NOMO-1 (cell line): ENCODE measurements at regions not wholly inside any gene's neighbourhood (a gene's known extent, or its start where the extent isn't known, plus 50 kb on each side); places are given as distances from the start of the nearest gene placed in this dataset.
"Not testable (repeated sequence)": the region's sequence is repeated elsewhere in the genome, so short reads cannot be mapped to it uniquely, and the experiment has no call there.

Source experiments
- DNase-seq, 2 experiments: peaks; one replicate each; lab custom pipeline; 2025; ENCODE audit not compliant: unreplicated experiment in 2 of 2; lab: John Stamatoyannopoulos, UW

GRCh38 chr5:176060472-176061268 lies 92.6 kb upstream of the THOC3 start:
- not testable (repeated sequence) for DNase-seq

- DNase-seq = not testable (repeated sequence)
These were observed 93.1 kb upstream of the THOC3 start for GRCh38 chr5:176061269-176061622.

- not testable (repeated sequence) for DNase-seq
These were observed 93.5 kb upstream of the THOC3 start for GRCh38 chr5:176061660-176062059.

- DNase-seq = not testable (repeated sequence)
These were observed 98.3 kb upstream of the THOC3 start for GRCh38 chr5:176066262-176066945.

- DNase-seq = not testable (repeated sequence)
These were observed 99.0 kb upstream of the THOC3 start for GRCh38 chr5:176067162-176067561.

GRCh38 chr5:176067948-176068347 lies 99.8 kb upstream of the THOC3 start:
- DNase-seq = not testable (repeated sequence)

- not testable (repeated sequence) for DNase-seq
These were observed 106.0 kb upstream of the THOC3 start for GRCh38 chr5:176073996-176074571.

GRCh38 chr5:176083717-176084116 lies 115.6 kb upstream of the THOC3 start:
- DNase-seq = not testable (repeated sequence)

- DNase-seq = not testable (repeated sequence)
These were observed 135.0 kb upstream of the THOC3 start for GRCh38 chr5:176103083-176103482.

- not testable (repeated sequence) for DNase-seq
These were observed 125.3 kb upstream of the SIMC1 start for GRCh38 chr5:176112888-176113287.

- DNase-seq = not testable (repeated sequence)
These were observed 124.4 kb upstream of the SIMC1 start for GRCh38 chr5:176113673-176114335.

GRCh38 chr5:176114825-176115224 lies 123.4 kb upstream of the SIMC1 start:
- DNase-seq = not testable (repeated sequence)

GRCh38 chr5:176117699-176118238 lies 120.5 kb upstream of the SIMC1 start:
- not testable (repeated sequence) for DNase-seq

- not testable (repeated sequence) for DNase-seq
These were observed 115.9 kb upstream of the SIMC1 start for GRCh38 chr5:176122361-176122760.

GRCh38 chr5:176124120-176124519 lies 114.1 kb upstream of the SIMC1 start:
- DNase-seq = not testable (repeated sequence)

GRCh38 chr5:176131771-176132170 lies 106.5 kb upstream of the SIMC1 start:
- peak in 1 of 2 experiments; percentile 15 for DNase-seq

GRCh38 chr5:176132471-176133288 lies 105.5 kb upstream of the SIMC1 start:
- no peak for DNase-seq

GRCh38 chr5:176133289-176133870 lies 104.8 kb upstream of the SIMC1 start:
- DNase-seq = no peak

- no peak for DNase-seq
These were observed 104.3 kb upstream of the SIMC1 start for GRCh38 chr5:176133877-176134276.
